ENCODE measurements at regions not wholly inside any gene's neighbourhood (a gene's known extent, or its start where the extent isn't known, plus 50 kb on each side); places are given as distances from the start of the nearest gene placed in this dataset.

- POLR2A ChIA-PET, result no interaction called here
- Mint-ChIP-seq H3K27ac (no peak overlapping the region), H3K27me3 (no peaks in the 10 kb centered on the region), H3K36me3 (ENCODE audit: low read depth) (no peaks in the 10 kb centered on the region), H3K4me3 (no peak overlapping the region), H3K4me1 (ENCODE audit: low read depth) (peaks cover 9% of the 10 kb centered on the region), H3K9me3 (no peaks in the 10 kb centered on the region)
- H3K9me3 ChIP-seq (ENCODE audit: control insufficient read depth in 1 of 2, insufficient read depth in 1 of 2, low read length in 2 of 2), result no peaks in the 10 kb centered on the region
- CTCF ChIA-PET, result interaction anchor here (1.5 kb wide), 1 partner anchor 11 kb away, joined by 3 read pairs; no protein-coding TSS in a partner anchor
- ATAC-seq (ENCODE audit: poor library complexity) (no peak), DNase-seq (no peak)
- no peak for TF ChIP-seq CTCF (IDR thresholded peaks at IDR 0.05)
- H3K27me3 ChIP-seq (ENCODE audit: control insufficient read depth in 1 of 2, insufficient read depth in 2 of 2, low read length in 2 of 2), result no peaks in the 10 kb centered on the region
- H3K36me3 ChIP-seq (ENCODE audit: insufficient read depth, low read length), result no peaks in the 10 kb centered on the region
- H3K27ac ChIP-seq (ENCODE audit: low read depth in 1 of 2, low read length in 2 of 2), result no peak overlapping the region
- H3K4me3 ChIP-seq (ENCODE audit: low read length), result no peak overlapping the region
- intact Hi-C loops (cut with DNase I, micrococcal nuclease), result no loop called here
- H3K4me1 ChIP-seq (ENCODE audit: insufficient read depth, low read length), result no peaks in the 10 kb centered on the region
Observed at GRCh38 chr9:80082213-80082612, 510.4 kb downstream of the TLE4 start.

- Mint-ChIP-seq H3K27ac (no peak overlapping the region), H3K36me3 (ENCODE audit: low read depth) (no peaks in the 10 kb centered on the region), H3K4me3 (no peak overlapping the region), H3K4me1 (ENCODE audit: low read depth) (no peaks in the 10 kb centered on the region), H3K9me3 (no peaks in the 10 kb centered on the region), H3K27me3 (no peaks in the 10 kb centered on the region)
- no peak for DNase-seq
- Histone ChIP-seq H3K27ac (ENCODE audit: low read depth in 1 of 2, low read length in 2 of 2) (no peak overlapping the region), H3K36me3 (ENCODE audit: insufficient read depth, low read length) (no peaks in the 10 kb centered on the region), H3K9me3 (ENCODE audit: control insufficient read depth in 1 of 2, insufficient read depth in 1 of 2, low read length in 2 of 2) (no peaks in the 10 kb centered on the region), H3K4me3 (ENCODE audit: low read length) (no peak overlapping the region), H3K27me3 (ENCODE audit: control insufficient read depth in 1 of 2, insufficient read depth in 2 of 2, low read length in 2 of 2) (no peaks in the 10 kb centered on the region), H3K4me1 (ENCODE audit: insufficient read depth, low read length) (no peaks in the 10 kb centered on the region)
- CTCF ChIA-PET, result no interaction called here
- POLR2A ChIA-PET, result no interaction called here
- no peak for TF ChIP-seq CTCF (IDR thresholded peaks at IDR 0.05)
- ATAC-seq (ENCODE audit: poor library complexity), result no peak
- intact Hi-C loops (cut with DNase I, micrococcal nuclease), result no loop called here
Observed at GRCh38 chr9:80078826-80079225, 507.1 kb downstream of the TLE4 start.

- Mint-ChIP-seq H3K4me1 (ENCODE audit: low read depth) (no peaks in the 10 kb centered on the region), H3K27me3 (no peaks in the 10 kb centered on the region), H3K4me3 (no peak overlapping the region), H3K36me3 (ENCODE audit: low read depth) (no peaks in the 10 kb centered on the region), H3K27ac (no peak overlapping the region), H3K9me3 (no peaks in the 10 kb centered on the region)
- Histone ChIP-seq H3K36me3 (ENCODE audit: insufficient read depth, low read length) (no peaks in the 10 kb centered on the region), H3K4me1 (ENCODE audit: insufficient read depth, low read length) (no peaks in the 10 kb centered on the region), H3K4me3 (ENCODE audit: low read length) (no peak overlapping the region), H3K27me3 (ENCODE audit: control insufficient read depth in 1 of 2, insufficient read depth in 2 of 2, low read length in 2 of 2) (no peaks in the 10 kb centered on the region), H3K9me3 (ENCODE audit: control insufficient read depth in 1 of 2, insufficient read depth in 1 of 2, low read length in 2 of 2) (no peaks in the 10 kb centered on the region), H3K27ac (ENCODE audit: low read depth in 1 of 2, low read length in 2 of 2) (no peak overlapping the region)
- intact Hi-C loops (cut with DNase I, micrococcal nuclease), result no loop called here
- ChIA-PET CTCF (no interaction called here), POLR2A (no interaction called here)
- DNase-seq (no peak), ATAC-seq (ENCODE audit: poor library complexity) (no peak)
- TF ChIP-seq CTCF (IDR thresholded peaks at IDR 0.05), result no peak
Observed at GRCh38 chr9:80077059-80077458, 505.3 kb downstream of the TLE4 start.

Data from CD4-positive, alpha-beta T cell (primary cell).